ENCODE measurements at regions not wholly inside any gene's neighbourhood (a gene's known extent, or its start where the extent isn't known, plus 50 kb on each side); places are given as distances from the start of the nearest gene placed in this dataset.

- Histone ChIP-seq H3K4me1 (ENCODE audit: insufficient read depth, low read length) (no peaks in the 10 kb centered on the region), H3K4me3 (ENCODE audit: low read length) (no peak overlapping the region), H3K36me3 (ENCODE audit: insufficient read depth, low read length) (no peaks in the 10 kb centered on the region), H3K27me3 (ENCODE audit: control insufficient read depth in 1 of 2, insufficient read depth in 2 of 2, low read length in 2 of 2) (peaks cover 3 to 12% of the 10 kb centered on the region in 2 experiments), H3K9me3 (ENCODE audit: control insufficient read depth in 1 of 2, insufficient read depth in 1 of 2, low read length in 2 of 2) (no peaks in the 10 kb centered on the region), H3K27ac (ENCODE audit: low read depth in 1 of 2, low read length in 2 of 2) (no peak overlapping the region)
- Mint-ChIP-seq H3K4me1 (ENCODE audit: low read depth) (no peaks in the 10 kb centered on the region), H3K4me3 (no peak overlapping the region), H3K9me3 (no peaks in the 10 kb centered on the region), H3K27me3 (peaks cover 43% of the 10 kb centered on the region), H3K36me3 (ENCODE audit: low read depth) (no peaks in the 10 kb centered on the region), H3K27ac (no peak overlapping the region)
- ATAC-seq (ENCODE audit: poor library complexity): no peak
- ChIA-PET CTCF (interaction anchor here (0.5 to 1.3 kb wide), 2 partner anchors 44 to 253 kb away, joined by 3 to 4 read pairs; no protein-coding TSS in a partner anchor), POLR2A (no interaction called here)
- no peak for DNase-seq
- no peak for TF ChIP-seq CTCF (IDR thresholded peaks at IDR 0.05)
- intact Hi-C loops (cut with DNase I, micrococcal nuclease): no loop called here
Measured at GRCh38 chr3:137097386-137097785, 139.6 kb downstream of the IL20RB start.

GRCh38 chr3:137097852-137098251 lies 140.1 kb downstream of the IL20RB start:
- no peak overlapping the region for H3K27ac Mint-ChIP-seq
- peaks cover 39% of the 10 kb centered on the region for H3K27me3 Mint-ChIP-seq
- TF ChIP-seq CTCF (IDR thresholded peaks at IDR 0.05): no peak
- Histone ChIP-seq H3K36me3 (ENCODE audit: insufficient read depth, low read length) (no peaks in the 10 kb centered on the region), H3K27me3 (ENCODE audit: control insufficient read depth in 1 of 2, insufficient read depth in 2 of 2, low read length in 2 of 2) (peaks cover 3 to 12% of the 10 kb centered on the region in 2 experiments), H3K4me3 (ENCODE audit: low read length) (no peak overlapping the region), H3K9me3 (ENCODE audit: control insufficient read depth in 1 of 2, insufficient read depth in 1 of 2, low read length in 2 of 2) (no peaks in the 10 kb centered on the region), H3K27ac (ENCODE audit: low read depth in 1 of 2, low read length in 2 of 2) (no peak overlapping the region), H3K4me1 (ENCODE audit: insufficient read depth, low read length) (no peaks in the 10 kb centered on the region)
- no peaks in the 10 kb centered on the region for H3K36me3 Mint-ChIP-seq (ENCODE audit: low read depth)
- DNase-seq (no peak), ATAC-seq (ENCODE audit: poor library complexity) (no peak)
- POLR2A ChIA-PET: no interaction called here
- H3K4me1 Mint-ChIP-seq (ENCODE audit: low read depth): no peaks in the 10 kb centered on the region
- no peak overlapping the region for H3K4me3 Mint-ChIP-seq
- intact Hi-C loops (cut with DNase I, micrococcal nuclease): no loop called here
- CTCF ChIA-PET: interaction anchor here (0.5 to 1.3 kb wide), 2 partner anchors 45 to 253 kb away, joined by 3 to 4 read pairs; no protein-coding TSS in a partner anchor
- H3K9me3 Mint-ChIP-seq: no peaks in the 10 kb centered on the region

- ChIA-PET CTCF (no interaction called here), POLR2A (interaction anchor here (0.6 kb wide), 1 partner anchor 17 kb away, joined by 3 read pairs; no protein-coding TSS in a partner anchor)
- no peak for ATAC-seq (ENCODE audit: poor library complexity)
- no peaks in the 10 kb centered on the region for H3K36me3 Mint-ChIP-seq (ENCODE audit: low read depth)
- Histone ChIP-seq H3K36me3 (ENCODE audit: insufficient read depth, low read length) (no peaks in the 10 kb centered on the region), H3K4me1 (ENCODE audit: insufficient read depth, low read length) (no peaks in the 10 kb centered on the region), H3K27me3 (ENCODE audit: control insufficient read depth in 1 of 2, insufficient read depth in 2 of 2, low read length in 2 of 2) (peaks cover 3 to 12% of the 10 kb centered on the region in 2 experiments), H3K27ac (ENCODE audit: low read depth in 1 of 2, low read length in 2 of 2) (no peak overlapping the region), H3K9me3 (ENCODE audit: control insufficient read depth in 1 of 2, insufficient read depth in 1 of 2, low read length in 2 of 2) (no peaks in the 10 kb centered on the region), H3K4me3 (ENCODE audit: low read length) (no peak overlapping the region)
- H3K27me3 Mint-ChIP-seq: peaks cover 32% of the 10 kb centered on the region
- H3K9me3 Mint-ChIP-seq: no peaks in the 10 kb centered on the region
- no peak for DNase-seq
- no peak overlapping the region for H3K4me3 Mint-ChIP-seq
- TF ChIP-seq CTCF (IDR thresholded peaks at IDR 0.05): no peak
- intact Hi-C loops (cut with DNase I, micrococcal nuclease): no loop called here
- H3K4me1 Mint-ChIP-seq (ENCODE audit: low read depth): no peaks in the 10 kb centered on the region
- no peak overlapping the region for H3K27ac Mint-ChIP-seq
Measured at GRCh38 chr3:137099364-137100219, 141.8 kb downstream of the IL20RB start.

Data from CD4-positive, alpha-beta T cell (primary cell).